ENCODE measurements at regions not wholly inside any gene's neighbourhood (a gene's known extent, or its start where the extent isn't known, plus 50 kb on each side); places are given as distances from the start of the nearest gene placed in this dataset.

- TF ChIP-seq CTCF (IDR thresholded peaks at IDR 0.05) (no peak), SIN3A (IDR thresholded peaks at IDR 0.05; ENCODE audit: borderline replicate concordance, insufficient read depth, low read depth, low read length) (no peak), REST (IDR thresholded peaks at IDR 0.05; ENCODE audit: insufficient read depth in 1 of 2, low read depth in 2 of 2, low read length in 1 of 2) (no peak)
These were observed 391.9 kb downstream of the LMO4 start for GRCh38 chr1:87720561-87720960.

Measured in Panc1 (cell line).